ENCODE measurements at regions not wholly inside any gene's neighbourhood (a gene's known extent, or its start where the extent isn't known, plus 50 kb on each side); places are given as distances from the start of the nearest gene placed in this dataset.

- no peaks in the 10 kb centered on the region for H3K27me3 ChIP-seq (ENCODE audit: control insufficient read depth in 2 of 2, insufficient read depth in 2 of 2, low read length in 2 of 2)
- ATAC-seq: no peak
- Mint-ChIP-seq H3K27me3 (no peaks in the 10 kb centered on the region), H3K36me3 (no peaks in the 10 kb centered on the region), H3K27ac (no peak overlapping the region), H3K9me3 (peaks cover 4 to 40% (median 19%) of the 10 kb centered on the region in 11 donors), H3K4me1 (no peaks in the 10 kb centered on the region), H3K4me3 (no peak overlapping the region)
- ChIA-PET POLR2A (no interaction called here), CTCF (no interaction called here)
- no peak overlapping the region for H3K27ac ChIP-seq (ENCODE audit: low read depth, low read length)
- H3K36me3 ChIP-seq (ENCODE audit: control insufficient read depth in 2 of 3, insufficient read depth in 3 of 3, low read length in 3 of 3): no peaks in the 10 kb centered on the region
- intact Hi-C loops (cut with micrococcal nuclease): no loop called here
- H3K9me3 ChIP-seq (ENCODE audit: control insufficient read depth in 2 of 3, low read length in 3 of 3): no peaks in the 10 kb centered on the region
- H3K4me1 ChIP-seq (ENCODE audit: control insufficient read depth in 2 of 2, insufficient read depth in 2 of 2, low read length in 2 of 2): no peaks in the 10 kb centered on the region
- no peak for DNase-seq
- no peak overlapping the region for H3K4me3 ChIP-seq (ENCODE audit: low read length)
Observed at GRCh38 chr5:23303836-23304235, 203.6 kb upstream of the PRDM9 start.

- H3K4me3 ChIP-seq (ENCODE audit: low read length): no peak overlapping the region
- peaks cover 4 to 40% (median 19%) of the 10 kb centered on the region in 11 donors for H3K9me3 Mint-ChIP-seq
- H3K4me3 Mint-ChIP-seq: no peak overlapping the region
Observed at GRCh38 chr5:23303435-23303834, 204.0 kb upstream of the PRDM9 start.

GRCh38 chr5:23302438-23302837 is 205.0 kb upstream of the PRDM9 start:
- no peaks in the 10 kb centered on the region for H3K4me1 ChIP-seq (ENCODE audit: control insufficient read depth in 2 of 2, insufficient read depth in 2 of 2, low read length in 2 of 2)
- no peaks in the 10 kb centered on the region for H3K36me3 Mint-ChIP-seq
- H3K36me3 ChIP-seq (ENCODE audit: control insufficient read depth in 2 of 3, insufficient read depth in 3 of 3, low read length in 3 of 3): no peaks in the 10 kb centered on the region
- H3K4me3 ChIP-seq (ENCODE audit: low read length): no peak overlapping the region
- no peaks in the 10 kb centered on the region for H3K27me3 ChIP-seq (ENCODE audit: control insufficient read depth in 2 of 2, insufficient read depth in 2 of 2, low read length in 2 of 2)
- ChIA-PET CTCF (no interaction called here), POLR2A (no interaction called here)
- H3K4me3 Mint-ChIP-seq: no peak overlapping the region
- H3K9me3 Mint-ChIP-seq: peaks cover 4 to 32% (median 19%) of the 10 kb centered on the region in 11 donors
- no peak for DNase-seq
- intact Hi-C loops (cut with micrococcal nuclease): no loop called here
- no peak overlapping the region for H3K27ac Mint-ChIP-seq
- no peak for ATAC-seq
- H3K27ac ChIP-seq (ENCODE audit: low read depth, low read length): no peak overlapping the region
- no peaks in the 10 kb centered on the region for H3K4me1 Mint-ChIP-seq
- no peaks in the 10 kb centered on the region for H3K9me3 ChIP-seq (ENCODE audit: control insufficient read depth in 2 of 3, low read length in 3 of 3)
- H3K27me3 Mint-ChIP-seq: no peaks in the 10 kb centered on the region

More at GRCh38 chr5:23303435-23303834, 204.0 kb upstream of the PRDM9 start:
- Mint-ChIP-seq H3K36me3 (no peaks in the 10 kb centered on the region), H3K27me3 (no peaks in the 10 kb centered on the region), H3K27ac (no peak overlapping the region), H3K4me1 (no peaks in the 10 kb centered on the region)
- no peak for ATAC-seq
- ChIA-PET CTCF (interaction anchor here (0.7 kb wide), 1 partner anchor 684 kb away, joined by 5 read pairs; no protein-coding TSS in a partner anchor), POLR2A (no interaction called here)
- intact Hi-C loops (cut with micrococcal nuclease): no loop called here
- Histone ChIP-seq H3K9me3 (ENCODE audit: control insufficient read depth in 2 of 3, low read length in 3 of 3) (no peaks in the 10 kb centered on the region), H3K36me3 (ENCODE audit: control insufficient read depth in 2 of 3, insufficient read depth in 3 of 3, low read length in 3 of 3) (no peaks in the 10 kb centered on the region), H3K27me3 (ENCODE audit: control insufficient read depth in 2 of 2, insufficient read depth in 2 of 2, low read length in 2 of 2) (no peaks in the 10 kb centered on the region), H3K27ac (ENCODE audit: low read depth, low read length) (no peak overlapping the region), H3K4me1 (ENCODE audit: control insufficient read depth in 2 of 2, insufficient read depth in 2 of 2, low read length in 2 of 2) (no peaks in the 10 kb centered on the region)
- no peak for DNase-seq

- Mint-ChIP-seq H3K27me3 (no peaks in the 10 kb centered on the region), H3K4me1 (no peaks in the 10 kb centered on the region), H3K27ac (no peak overlapping the region), H3K36me3 (no peaks in the 10 kb centered on the region), H3K4me3 (no peak overlapping the region), H3K9me3 (peaks cover 0 to 27% (median 10%) of the 10 kb centered on the region in 11 donors)
- peaks cover 0 to 6% (median 0%) of the 10 kb centered on the region in 3 experiments for H3K9me3 ChIP-seq (ENCODE audit: control insufficient read depth in 2 of 3, low read length in 3 of 3)
- no peak overlapping the region for H3K4me3 ChIP-seq (ENCODE audit: low read length)
- DNase-seq (no peak), ATAC-seq (no peak)
- H3K4me1 ChIP-seq (ENCODE audit: control insufficient read depth in 2 of 2, insufficient read depth in 2 of 2, low read length in 2 of 2): no peaks in the 10 kb centered on the region
- POLR2A ChIA-PET: no interaction called here
- intact Hi-C loops (cut with micrococcal nuclease): no loop called here
- H3K36me3 ChIP-seq (ENCODE audit: control insufficient read depth in 2 of 3, insufficient read depth in 3 of 3, low read length in 3 of 3): no peaks in the 10 kb centered on the region
- no peak overlapping the region for H3K27ac ChIP-seq (ENCODE audit: low read depth, low read length)
- CTCF ChIA-PET: no interaction called here
- H3K27me3 ChIP-seq (ENCODE audit: control insufficient read depth in 2 of 2, insufficient read depth in 2 of 2, low read length in 2 of 2): no peaks in the 10 kb centered on the region
Observed at GRCh38 chr5:23289162-23289561, 218.2 kb upstream of the PRDM9 start.

GRCh38 chr5:23284656-23285055 is 222.8 kb upstream of the PRDM9 start:
- no peak overlapping the region for H3K4me3 Mint-ChIP-seq
- peaks cover 0 to 17% (median 2%) of the 10 kb centered on the region in 11 donors for H3K9me3 Mint-ChIP-seq
- intact Hi-C loops (cut with micrococcal nuclease): no loop called here
- DNase-seq (no peak), ATAC-seq (no peak)
- H3K9me3 ChIP-seq (ENCODE audit: control insufficient read depth in 2 of 3, low read length in 3 of 3): no peaks in the 10 kb centered on the region
- H3K27me3 ChIP-seq (ENCODE audit: control insufficient read depth in 2 of 2, insufficient read depth in 2 of 2, low read length in 2 of 2): no peaks in the 10 kb centered on the region
- H3K27ac ChIP-seq (ENCODE audit: low read depth, low read length): no peak overlapping the region
- H3K4me1 Mint-ChIP-seq: peaks cover 0 to 2% (median 0%) of the 10 kb centered on the region in 7 donors
- ChIA-PET POLR2A (no interaction called here), CTCF (no interaction called here)
- H3K36me3 ChIP-seq (ENCODE audit: control insufficient read depth in 2 of 3, insufficient read depth in 3 of 3, low read length in 3 of 3): no peaks in the 10 kb centered on the region
- no peak overlapping the region for H3K27ac Mint-ChIP-seq
- no peaks in the 10 kb centered on the region for H3K36me3 Mint-ChIP-seq
- no peaks in the 10 kb centered on the region for H3K27me3 Mint-ChIP-seq
- H3K4me3 ChIP-seq (ENCODE audit: low read length): no peak overlapping the region
- H3K4me1 ChIP-seq (ENCODE audit: control insufficient read depth in 2 of 2, insufficient read depth in 2 of 2, low read length in 2 of 2): no peaks in the 10 kb centered on the region

GRCh38 chr5:23274171-23274570 is 233.2 kb upstream of the PRDM9 start:
- H3K9me3 ChIP-seq (ENCODE audit: control insufficient read depth in 2 of 3, low read length in 3 of 3): no peaks in the 10 kb centered on the region
- H3K4me1 ChIP-seq (ENCODE audit: control insufficient read depth in 2 of 2, insufficient read depth in 2 of 2, low read length in 2 of 2): no peaks in the 10 kb centered on the region
- ChIA-PET CTCF (no interaction called here), POLR2A (no interaction called here)
- no peak overlapping the region for H3K4me3 ChIP-seq (ENCODE audit: low read length)
- no peak overlapping the region for H3K27ac Mint-ChIP-seq
- DNase-seq (no peak), ATAC-seq (no peak)
- no peaks in the 10 kb centered on the region for H3K36me3 Mint-ChIP-seq
- no peak overlapping the region for H3K4me3 Mint-ChIP-seq
- H3K4me1 Mint-ChIP-seq: no peaks in the 10 kb centered on the region
- no peaks in the 10 kb centered on the region for H3K27me3 ChIP-seq (ENCODE audit: control insufficient read depth in 2 of 2, insufficient read depth in 2 of 2, low read length in 2 of 2)
- H3K27me3 Mint-ChIP-seq: no peaks in the 10 kb centered on the region
- H3K27ac ChIP-seq (ENCODE audit: low read depth, low read length): no peak overlapping the region
- no peaks in the 10 kb centered on the region for H3K36me3 ChIP-seq (ENCODE audit: control insufficient read depth in 2 of 3, insufficient read depth in 3 of 3, low read length in 3 of 3)
- intact Hi-C loops (cut with micrococcal nuclease): no loop called here
- H3K9me3 Mint-ChIP-seq: peaks cover 0 to 20% (median 11%) of the 10 kb centered on the region in 11 donors

- intact Hi-C loops (cut with micrococcal nuclease): loop anchor here in 1 of 2 donors (1.0 kb wide), 1 partner anchor 24 kb away; no protein-coding TSS in a partner anchor
- H3K27ac ChIP-seq (ENCODE audit: low read depth, low read length): no peak overlapping the region
- H3K27me3 ChIP-seq (ENCODE audit: control insufficient read depth in 2 of 2, insufficient read depth in 2 of 2, low read length in 2 of 2): no peaks in the 10 kb centered on the region
- H3K36me3 ChIP-seq (ENCODE audit: control insufficient read depth in 2 of 3, insufficient read depth in 3 of 3, low read length in 3 of 3): no peaks in the 10 kb centered on the region
- no peak overlapping the region for H3K4me3 Mint-ChIP-seq
- POLR2A ChIA-PET: no interaction called here
- H3K9me3 Mint-ChIP-seq: peaks cover 0 to 11% (median 3%) of the 10 kb centered on the region in 11 donors
- no peaks in the 10 kb centered on the region for H3K4me1 ChIP-seq (ENCODE audit: control insufficient read depth in 2 of 2, insufficient read depth in 2 of 2, low read length in 2 of 2)
- H3K4me1 Mint-ChIP-seq: no peaks in the 10 kb centered on the region
- DNase-seq (no peak), ATAC-seq (no peak)
- no peak overlapping the region for H3K4me3 ChIP-seq (ENCODE audit: low read length)
- H3K9me3 ChIP-seq (ENCODE audit: control insufficient read depth in 2 of 3, low read length in 3 of 3): no peaks in the 10 kb centered on the region
- H3K27ac Mint-ChIP-seq: no peak overlapping the region
- CTCF ChIA-PET: no interaction called here
- H3K36me3 Mint-ChIP-seq: no peaks in the 10 kb centered on the region
- no peaks in the 10 kb centered on the region for H3K27me3 Mint-ChIP-seq
Observed at GRCh38 chr5:23269981-23270380, 237.4 kb upstream of the PRDM9 start.
